Mucosa of descending colon (tissue), 3 donors: ENCODE measurements at regions not wholly inside any gene's neighbourhood (a gene's known extent, or its start where the extent isn't known, plus 50 kb on each side); places are given as distances from the start of the nearest gene placed in this dataset.

Experiments
- ATAC-seq: fragments of 200-7000 bp; cut with Tn5 transposase; one replicate; pipeline ENCODE4 v1.9.1; 2020; ENCODE audit warnings: mild to moderate bottlenecking, moderate library complexity
- DNase-seq, 3 donors: peaks; one replicate each; pipeline ENCODE4 v3.0.0-alpha.2; 2020
- H3K36me3 ChIP-seq: fragments of 200-600 bp; one replicate; pipeline ENCODE4 v1.8.0; 2021; ENCODE audit warnings: low read depth, mild to moderate bottlenecking
- H3K4me1 ChIP-seq: fragments of 200-600 bp; one replicate; pipeline ENCODE4 v1.8.0; 2021; ENCODE audit warnings: low read depth, mild to moderate bottlenecking
- H3K4me3 ChIP-seq: fragments of 200-600 bp; one replicate; pipeline ENCODE4 v1.8.0; 2021; ENCODE audit warnings: mild to moderate bottlenecking
- H3K9me3 ChIP-seq: fragments of 200-600 bp; one replicate; pipeline ENCODE4 v1.8.0; 2021; ENCODE audit warnings: mild to moderate bottlenecking
- CTCF ChIP-seq: fragments of 200-600 bp; IDR thresholded peaks from one replicate; pipeline ENCODE4 v1.8.0; 2022; ENCODE audit warnings: antibody characterized with exemption, mild to moderate bottlenecking
- intact Hi-C, 2 donors: fragments of 100-400 bp; cut with DNase I in 1 of 2; cut with micrococcal nuclease in 1 of 2; formaldehyde crosslinking; loops; one replicate each; pipeline versions ENCODE4 v1.11.0 to v1.11.1; 2022; cut with DNase I, micrococcal nuclease
- donor health status: DM: no; HTN: no; CAD: no; lungs with moderate emphysema.
- donor health status: DM: no; HTN: no; CAD: no.
- donor health status: DM: no; HTN: yes; CAD: no.

DNA sequence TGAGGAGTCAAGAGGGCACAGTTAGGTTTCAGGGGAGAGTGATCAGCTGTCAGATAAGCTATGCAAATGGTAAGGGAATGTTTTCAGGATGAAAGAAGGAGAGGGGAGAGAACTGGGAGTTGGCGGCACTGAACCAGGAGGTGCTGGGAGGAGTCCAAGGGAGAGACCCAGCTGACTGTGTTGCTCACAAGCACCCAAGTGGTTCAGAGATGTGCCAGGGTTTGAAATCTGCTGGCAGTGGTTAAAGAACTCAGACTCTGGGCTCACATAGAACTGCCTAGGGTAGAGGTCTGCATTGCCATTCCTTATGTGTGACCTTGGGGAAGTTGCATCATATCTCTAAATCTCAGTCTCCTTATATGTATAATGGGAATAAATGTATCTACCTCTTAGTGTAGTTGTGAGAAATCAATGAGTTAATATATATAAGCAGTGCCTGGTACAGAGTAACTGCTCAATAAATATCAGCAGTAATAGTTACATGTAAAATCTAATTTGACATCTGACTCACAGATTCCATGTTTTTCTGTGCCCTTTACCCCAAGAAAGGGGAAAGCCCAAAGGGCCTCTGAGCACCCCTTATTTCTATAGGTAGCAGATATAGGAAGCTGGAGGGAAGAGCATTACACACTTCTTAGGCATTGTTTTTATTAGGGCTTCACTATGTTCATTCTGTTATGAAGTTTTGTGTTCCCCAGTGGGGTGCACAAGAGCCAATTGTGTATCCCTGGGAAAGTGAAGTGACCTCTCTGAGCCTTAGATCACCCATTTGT, 66.9 kb upstream of the SESN3 start:
- intact Hi-C loops, result no loop called here
- H3K36me3 ChIP-seq, result no peaks in the 10 kb centered on the region
- ATAC-seq (no peak), DNase-seq (no peak)
- no peak overlapping the region for H3K4me3 ChIP-seq
- TF ChIP-seq CTCF, result no peak
- H3K9me3 ChIP-seq, result no peaks in the 10 kb centered on the region
- peaks cover 14% of the 10 kb centered on the region for H3K4me1 ChIP-seq

- DNase-seq (no peak), ATAC-seq (no peak)
- H3K36me3 ChIP-seq, result no peaks in the 10 kb centered on the region
- intact Hi-C loops, result no loop called here
- H3K4me3 ChIP-seq, result no peak overlapping the region
- peaks cover 14% of the 10 kb centered on the region for H3K4me1 ChIP-seq
- TF ChIP-seq CTCF, result no peak
- no peaks in the 10 kb centered on the region for H3K9me3 ChIP-seq
Measured at GRCh38 chr11:95296621-95297025, 65.6 kb upstream of the SESN3 start.

GRCh38 chr11:95296165-95296564, 65.2 kb upstream of the SESN3 start:
- ATAC-seq (peak; percentile 40), DNase-seq (peak in 1 of 3 donors; percentile 29)
- intact Hi-C loops, result no loop called here
- TF ChIP-seq CTCF, result no peak
- H3K9me3 ChIP-seq, result no peaks in the 10 kb centered on the region
- no peaks in the 10 kb centered on the region for H3K36me3 ChIP-seq
- peaks cover 14% of the 10 kb centered on the region for H3K4me1 ChIP-seq
- no peak overlapping the region for H3K4me3 ChIP-seq

DNA sequence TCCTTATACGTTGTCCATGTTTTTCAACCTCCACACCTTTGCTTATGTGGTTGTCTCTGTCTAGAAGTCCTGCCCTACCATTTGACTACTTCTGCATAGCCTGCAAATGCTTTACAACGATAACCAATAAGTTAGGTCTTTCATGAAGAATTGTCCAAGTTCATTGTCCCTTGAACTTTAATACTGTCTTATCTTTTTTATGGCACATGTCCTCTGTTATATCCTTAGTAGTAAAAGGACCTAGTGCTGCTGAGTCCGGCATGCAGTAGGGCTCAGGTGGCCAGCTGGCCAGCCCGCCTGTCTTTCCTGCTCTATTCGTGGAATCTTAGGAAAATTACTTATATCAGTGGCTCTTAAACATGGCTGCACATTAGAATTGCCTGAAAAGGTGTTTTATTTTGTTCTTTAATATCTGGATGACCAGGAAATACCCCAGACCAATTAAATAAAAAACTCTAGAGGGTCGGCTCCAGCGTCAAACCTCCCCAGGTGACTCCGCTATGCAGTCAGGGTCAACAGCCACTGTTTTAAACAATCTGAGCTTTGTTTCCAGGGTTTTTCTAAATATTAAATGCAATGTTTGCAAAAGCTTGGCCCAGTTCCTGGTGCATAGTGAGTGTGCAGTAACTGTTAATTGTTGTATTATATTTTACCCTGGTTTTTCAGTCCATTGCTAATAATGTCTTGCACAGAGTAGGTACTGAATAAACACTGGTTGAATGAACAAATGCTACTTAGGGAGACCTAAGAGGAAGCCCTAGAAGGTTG, 64.6 kb upstream of the SESN3 start:
- DNase-seq (no peak), ATAC-seq (peak; percentile 59)
- TF ChIP-seq CTCF, result no peak
- intact Hi-C loops, result no loop called here
- H3K36me3 ChIP-seq, result no peaks in the 10 kb centered on the region
- peaks cover 14% of the 10 kb centered on the region for H3K4me1 ChIP-seq
- no peaks in the 10 kb centered on the region for H3K9me3 ChIP-seq
- no peak overlapping the region for H3K4me3 ChIP-seq

- DNase-seq (no peak), ATAC-seq (no peak)
- peaks cover 14% of the 10 kb centered on the region for H3K4me1 ChIP-seq
- no peaks in the 10 kb centered on the region for H3K9me3 ChIP-seq
- no peak overlapping the region for H3K4me3 ChIP-seq
- intact Hi-C loops, result no loop called here
- no peaks in the 10 kb centered on the region for H3K36me3 ChIP-seq
- no peak for TF ChIP-seq CTCF
Measured at GRCh38 chr11:95294701-95295100, 63.7 kb upstream of the SESN3 start.
